ENCODE measurements at regions not wholly inside any gene's neighbourhood (a gene's known extent, or its start where the extent isn't known, plus 50 kb on each side); places are given as distances from the start of the nearest gene placed in this dataset.

DNA sequence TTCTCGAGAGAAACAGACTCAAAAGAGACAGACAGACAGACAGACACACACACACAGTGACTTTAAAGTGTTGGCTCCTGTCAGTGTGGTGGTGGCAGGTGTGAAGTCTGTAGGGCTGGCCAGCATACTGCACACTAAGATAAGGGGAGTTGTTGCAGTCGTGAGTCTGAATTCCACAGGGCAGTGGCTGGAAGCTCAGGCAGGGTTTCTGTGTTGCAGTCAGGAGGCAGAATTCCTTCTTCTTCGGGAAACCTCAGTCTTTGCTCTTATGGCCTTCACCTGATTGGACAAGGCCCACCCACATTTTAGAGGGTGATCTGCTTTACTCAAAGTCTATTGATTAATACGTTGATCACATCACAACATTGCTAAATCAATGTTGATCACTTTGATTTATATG, 478.4 kb upstream of the HS6ST1 start:
- Histone ChIP-seq H3K27me3 (ENCODE audit: insufficient read depth in 3 of 3, low read length in 2 of 3) (no peaks in the 10 kb centered on the region), H3K4me1 (peaks cover 16% of the 10 kb centered on the region), H3K27ac (no peak overlapping the region), H3K9me3 (no peaks in the 10 kb centered on the region), H3K36me3 (ENCODE audit: insufficient read depth in 1 of 2, low read depth in 1 of 2) (no peaks in the 10 kb centered on the region), H3K4me3 (no peak overlapping the region)
- ATAC-seq, result no peak
- WGBS, 3 donors, result 72 to 83% (median 77%) methylated on average over 4 of the region's 4 CpGs
- intact Hi-C loops (cut with DNase I), result no loop called here
- TF ChIP-seq, protein P1, sequence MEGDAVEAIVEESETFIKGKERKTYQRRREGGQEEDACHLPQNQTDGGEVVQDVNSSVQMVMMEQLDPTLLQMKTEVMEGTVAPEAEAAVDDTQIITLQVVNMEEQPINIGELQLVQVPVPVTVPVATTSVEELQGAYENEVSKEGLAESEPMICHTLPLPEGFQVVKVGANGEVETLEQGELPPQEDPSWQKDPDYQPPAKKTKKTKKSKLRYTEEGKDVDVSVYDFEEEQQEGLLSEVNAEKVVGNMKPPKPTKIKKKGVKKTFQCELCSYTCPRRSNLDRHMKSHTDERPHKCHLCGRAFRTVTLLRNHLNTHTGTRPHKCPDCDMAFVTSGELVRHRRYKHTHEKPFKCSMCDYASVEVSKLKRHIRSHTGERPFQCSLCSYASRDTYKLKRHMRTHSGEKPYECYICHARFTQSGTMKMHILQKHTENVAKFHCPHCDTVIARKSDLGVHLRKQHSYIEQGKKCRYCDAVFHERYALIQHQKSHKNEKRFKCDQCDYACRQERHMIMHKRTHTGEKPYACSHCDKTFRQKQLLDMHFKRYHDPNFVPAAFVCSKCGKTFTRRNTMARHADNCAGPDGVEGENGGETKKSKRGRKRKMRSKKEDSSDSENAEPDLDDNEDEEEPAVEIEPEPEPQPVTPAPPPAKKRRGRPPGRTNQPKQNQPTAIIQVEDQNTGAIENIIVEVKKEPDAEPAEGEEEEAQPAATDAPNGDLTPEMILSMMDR (IDR thresholded peaks at IDR 0.05), result no peak
- DNase-seq, result no peak

DNA sequence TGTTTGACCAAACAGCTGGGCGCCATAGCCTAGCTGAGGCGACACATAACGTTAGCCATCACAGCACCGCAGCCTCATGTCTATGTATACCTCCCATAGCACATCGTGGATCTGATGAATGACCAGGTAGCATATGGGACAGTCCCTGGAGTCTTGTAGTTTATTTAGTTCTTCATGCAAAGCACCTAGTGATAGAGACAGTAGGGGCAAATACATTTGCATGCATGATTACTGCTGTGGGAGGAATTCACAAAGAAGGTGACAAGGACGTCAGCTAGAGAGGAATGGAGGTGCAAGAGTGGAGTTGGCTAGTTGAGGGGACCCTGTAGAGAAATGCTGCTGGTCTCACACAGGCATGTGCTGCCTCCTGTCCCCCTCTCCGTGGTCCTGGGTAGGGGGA, 478.9 kb upstream of the HS6ST1 start:
- no peaks in the 10 kb centered on the region for H3K36me3 ChIP-seq (ENCODE audit: insufficient read depth in 1 of 2, low read depth in 1 of 2)
- TF ChIP-seq, protein P1 (IDR thresholded peaks at IDR 0.05), result no peak
- no peaks in the 10 kb centered on the region for H3K9me3 ChIP-seq
- no peak overlapping the region for H3K27ac ChIP-seq
- H3K4me1 ChIP-seq, result peaks cover 16% of the 10 kb centered on the region
- 90 to 94% (median 91%) methylated on average over 7 of the region's 7 CpGs for WGBS, 3 donors
- DNase-seq (no peak), ATAC-seq (no peak)
- H3K4me3 ChIP-seq, result no peak overlapping the region
- H3K27me3 ChIP-seq (ENCODE audit: insufficient read depth in 3 of 3, low read length in 2 of 3), result no peaks in the 10 kb centered on the region
- intact Hi-C loops (cut with DNase I), result no loop called here

DNA sequence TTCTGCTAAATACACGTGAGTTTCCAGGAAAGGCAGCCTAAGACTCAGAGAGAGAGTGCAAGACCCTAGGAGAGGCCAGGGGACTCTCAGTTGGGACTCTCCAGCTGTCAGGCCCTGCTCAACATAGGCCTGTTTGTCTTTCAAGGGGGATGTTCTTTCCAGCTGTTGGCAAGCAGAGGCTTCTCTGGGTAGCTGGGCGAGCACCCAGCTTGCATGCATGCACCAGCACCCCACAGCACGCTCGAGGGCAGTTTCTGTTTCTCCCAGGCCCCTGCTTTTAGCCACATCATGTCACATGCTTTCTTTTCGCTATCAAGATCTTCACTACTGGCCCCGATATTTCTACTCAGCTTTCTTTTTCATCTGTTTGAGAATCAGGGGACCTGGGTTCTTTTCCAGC, 479.3 kb upstream of the HS6ST1 start:
- Histone ChIP-seq H3K4me1 (peaks cover 16% of the 10 kb centered on the region), H3K27me3 (ENCODE audit: insufficient read depth in 3 of 3, low read length in 2 of 3) (no peaks in the 10 kb centered on the region), H3K27ac (peak overlapping the region; percentile 78), H3K9me3 (no peaks in the 10 kb centered on the region), H3K4me3 (no peak overlapping the region), H3K36me3 (ENCODE audit: insufficient read depth in 1 of 2, low read depth in 1 of 2) (no peaks in the 10 kb centered on the region)
- TF ChIP-seq, protein P1 (IDR thresholded peaks at IDR 0.05), result no peak
- intact Hi-C loops (cut with DNase I), result no loop called here
- WGBS, 3 donors, result 58 to 71% (median 68%) methylated on average over 6 of the region's 6 CpGs
- DNase-seq, result no peak
- ATAC-seq, result peak in 1 of 4 donors; percentile 4

DNA sequence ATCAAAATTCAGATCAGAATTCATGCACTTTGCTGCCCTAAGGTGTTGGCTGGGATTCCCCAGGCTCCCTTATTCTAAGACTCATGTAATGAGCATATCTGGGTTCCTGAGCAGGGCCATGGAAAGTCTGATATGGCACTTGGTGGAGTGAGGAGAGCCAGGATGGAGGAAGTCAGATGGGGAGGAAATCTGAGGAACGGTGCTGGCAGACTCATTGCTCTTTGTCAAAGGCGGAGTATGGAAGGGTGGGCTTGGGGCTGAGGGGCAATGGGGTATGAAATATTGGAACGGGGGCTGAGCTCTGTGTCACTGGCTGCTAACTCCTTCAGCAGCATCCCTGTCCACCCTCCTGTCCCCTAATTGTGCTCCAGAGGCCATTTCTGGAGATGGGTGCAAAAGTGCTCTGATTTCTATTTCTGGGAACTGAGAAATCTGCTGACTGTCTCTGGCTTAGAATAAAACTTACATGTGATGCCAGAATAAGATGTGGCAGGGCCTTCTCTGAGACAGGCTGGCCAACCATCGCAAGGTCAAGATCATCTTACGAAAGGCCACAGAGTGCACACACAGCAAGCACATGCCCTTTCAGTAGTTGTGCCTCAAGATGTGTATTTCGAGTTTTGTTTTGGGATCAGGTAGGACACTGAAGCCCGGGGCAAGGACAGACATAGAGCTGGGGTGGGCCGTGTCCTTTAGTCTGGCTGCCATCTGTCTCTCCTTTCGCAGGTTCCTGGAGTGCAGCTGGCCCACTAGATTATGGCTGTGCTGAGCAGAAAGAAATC, 480.0 kb upstream of the HS6ST1 start:
- Histone ChIP-seq H3K27ac (peak overlapping the region; percentile 78), H3K4me3 (no peak overlapping the region), H3K9me3 (no peaks in the 10 kb centered on the region), H3K4me1 (peaks cover 16% of the 10 kb centered on the region), H3K27me3 (ENCODE audit: insufficient read depth in 3 of 3, low read length in 2 of 3) (no peaks in the 10 kb centered on the region), H3K36me3 (ENCODE audit: insufficient read depth in 1 of 2, low read depth in 1 of 2) (no peaks in the 10 kb centered on the region)
- ATAC-seq (peak; percentile 84 to 99 (median 97)), DNase-seq (no peak)
- intact Hi-C loops (cut with DNase I), result no loop called here
- TF ChIP-seq, protein P1 (IDR thresholded peaks at IDR 0.05), result no peak
- WGBS, 3 donors, result 30 to 40% (median 31%) methylated on average over 9 of the region's 9 CpGs

DNA sequence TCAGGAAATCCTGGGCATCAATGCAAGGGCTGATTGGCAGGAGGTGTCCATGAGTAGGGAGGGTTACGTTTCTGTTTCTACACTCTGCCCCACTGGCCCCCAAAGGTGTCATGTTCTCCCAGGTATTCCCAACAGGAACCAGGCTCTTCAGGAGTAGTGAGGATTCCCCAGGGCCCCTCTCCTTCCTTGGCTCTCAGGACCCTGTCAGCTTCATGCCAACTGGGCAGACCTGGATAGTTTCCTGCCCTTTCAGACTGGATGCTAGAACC, 480.6 kb upstream of the HS6ST1 start:
- peaks cover 16% of the 10 kb centered on the region for H3K4me1 ChIP-seq
- ATAC-seq (peak in 2 of 4 donors; percentile 2 to 33), DNase-seq (no peak)
- WGBS, 3 donors, result 7 to 23% (median 15%) methylated on average over 1 of the region's 1 CpG
- no peaks in the 10 kb centered on the region for H3K36me3 ChIP-seq (ENCODE audit: insufficient read depth in 1 of 2, low read depth in 1 of 2)
- TF ChIP-seq, protein P1 (IDR thresholded peaks at IDR 0.05), result no peak
- peak overlapping the region; percentile 78 for H3K27ac ChIP-seq
- intact Hi-C loops (cut with DNase I), result no loop called here
- H3K27me3 ChIP-seq (ENCODE audit: insufficient read depth in 3 of 3, low read length in 2 of 3), result no peaks in the 10 kb centered on the region
- H3K9me3 ChIP-seq, result no peaks in the 10 kb centered on the region
- H3K4me3 ChIP-seq, result no peak overlapping the region

All from psoas muscle (tissue), 7 donors.